AG08396 (cell line): ENCODE measurements at regions not wholly inside any gene's neighbourhood (a gene's known extent, or its start where the extent isn't known, plus 50 kb on each side); places are given as distances from the start of the nearest gene placed in this dataset.
A peak's percentile ranks its signal among the peaks of the same experiment; 100 is the strongest.

Experiments used
- DNase-seq: peaks from one replicate; pipeline ENCODE4 v3.0.0; 2012; ENCODE audit warnings: low spot score, mixed read lengths

- no peak for DNase-seq
Observed at GRCh38 chr2:12827721-12828120, 111.0 kb downstream of the TRIB2 start.

- no peak for DNase-seq
Observed at GRCh38 chr2:12828980-12829379, 112.2 kb downstream of the TRIB2 start.

- no peak for DNase-seq
Observed at GRCh38 chr2:12831016-12831415, 114.3 kb downstream of the TRIB2 start.

GRCh38 chr2:12834239-12834638 is 117.5 kb downstream of the TRIB2 start:
- DNase-seq = no peak

- no peak for DNase-seq
Observed at GRCh38 chr2:12835733-12836132, 119.0 kb downstream of the TRIB2 start.

- DNase-seq = no peak
Observed at GRCh38 chr2:12839339-12839738, 122.6 kb downstream of the TRIB2 start.

GRCh38 chr2:12841021-12841420 is 124.3 kb downstream of the TRIB2 start:
- DNase-seq = no peak

- DNase-seq = no peak
Observed at GRCh38 chr2:12842917-12843316, 126.2 kb downstream of the TRIB2 start.

GRCh38 chr2:12844511-12844910 is 127.8 kb downstream of the TRIB2 start:
- DNase-seq = peak; percentile 14

- peak; percentile 30 for DNase-seq
Observed at GRCh38 chr2:12847694-12848575, 131.2 kb downstream of the TRIB2 start.

GRCh38 chr2:12852135-12852534 is 135.4 kb downstream of the TRIB2 start:
- DNase-seq = no peak

- no peak for DNase-seq
Observed at GRCh38 chr2:12854001-12854530, 137.3 kb downstream of the TRIB2 start.

- DNase-seq = no peak
Observed at GRCh38 chr2:12855508-12855907, 138.8 kb downstream of the TRIB2 start.

- peak; percentile 47 for DNase-seq
Observed at GRCh38 chr2:12856934-12857601, 140.3 kb downstream of the TRIB2 start.

- no peak for DNase-seq
Observed at GRCh38 chr2:12857891-12858290, 141.2 kb downstream of the TRIB2 start.

- no peak for DNase-seq
Observed at GRCh38 chr2:12858786-12859185, 142.1 kb downstream of the TRIB2 start.

- DNase-seq = peak; percentile 42
Observed at GRCh38 chr2:12861344-12861930, 144.7 kb downstream of the TRIB2 start.

GRCh38 chr2:12862541-12862940 is 145.8 kb downstream of the TRIB2 start:
- DNase-seq = no peak

GRCh38 chr2:12863937-12864336 is 147.2 kb downstream of the TRIB2 start:
- DNase-seq = no peak

- DNase-seq = no peak
Observed at GRCh38 chr2:12867631-12868287, 151.0 kb downstream of the TRIB2 start.

GRCh38 chr2:12870692-12871091 is 154.0 kb downstream of the TRIB2 start:
- no peak for DNase-seq

GRCh38 chr2:12871694-12872315 is 155.1 kb downstream of the TRIB2 start:
- no peak for DNase-seq
